SK-N-SH treated with all-trans-retinoic acid at 6 μM for 48 hours (cell line): ENCODE measurements at regions not wholly inside any gene's neighbourhood (a gene's known extent, or its start where the extent isn't known, plus 50 kb on each side); places are given as distances from the start of the nearest gene placed in this dataset.

Experiments
- ATAC-seq: fragments of 200-7000 bp; cut with Tn5 transposase; 3 replicates; pipeline ENCODE4 v1.9.1; 2020; ENCODE audit warnings: mild to moderate bottlenecking, moderate library complexity
- ARNTL ChIP-seq: fragments of 450-650 bp; formaldehyde crosslinking; IDR thresholded peaks from 2 replicates; pipeline ENCODE4 v1.5.0; 2020; ENCODE audit warnings: low read depth, mild to moderate bottlenecking, moderate library complexity, borderline replicate concordance
- BACH2 ChIP-seq: fragments of 250-450 bp; sonication (Bioruptor Pico); IDR thresholded peaks from 2 replicates; pipeline ENCODE4 v1.9.0; 2021; ENCODE audit warnings: mild to moderate bottlenecking, borderline replicate concordance
- CREB5 ChIP-seq: fragments of 250-450 bp; sonication (Bioruptor Pico); IDR thresholded peaks from 2 replicates; pipeline ENCODE4 v1.5.1; 2020; ENCODE audit warnings: low read depth, mild to moderate bottlenecking, moderate library complexity
- CSDC2 ChIP-seq: fragments of 250-450 bp; sonication (Bioruptor Pico); IDR thresholded peaks from 2 replicates; pipeline ENCODE4 v1.5.0; 2020; ENCODE audit warnings: mild to moderate bottlenecking, moderate library complexity
- ESRRG ChIP-seq: fragments of 250-450 bp; sonication (Bioruptor Pico); IDR thresholded peaks from 2 replicates; pipeline ENCODE4 v1.6.1; 2021; ENCODE audit warnings: mild to moderate bottlenecking
- ISL1 ChIP-seq: fragments of 250-450 bp; sonication (Bioruptor Pico); IDR thresholded peaks from 2 replicates; pipeline ENCODE4 v2.1.2; 2022; ENCODE audit warnings: mild to moderate bottlenecking, moderate library complexity
- OSR1 ChIP-seq: fragments of 250-450 bp; sonication (Bioruptor Pico); IDR thresholded peaks from 2 replicates; pipeline ENCODE4 v1.8.0; 2022; ENCODE audit warnings: moderate library complexity, mild to moderate bottlenecking, inconsistent platforms
- PATZ1 ChIP-seq: fragments of 250-450 bp; sonication (Bioruptor Pico); IDR thresholded peaks from 2 replicates; pipeline ENCODE4 v1.8.0; 2020; ENCODE audit warnings: mild to moderate bottlenecking, moderate library complexity, borderline replicate concordance
- POU6F1 ChIP-seq: fragments of 250-450 bp; sonication (Bioruptor Pico); IDR thresholded peaks from 2 replicates; pipeline ENCODE4 v1.8.0; 2021; ENCODE audit warnings: low read depth, mild to moderate bottlenecking, moderate library complexity, borderline replicate concordance
- PPARA ChIP-seq: fragments of 250-450 bp; sonication (Bioruptor Pico); IDR thresholded peaks from 2 replicates; pipeline ENCODE4 v1.5.0; 2020; ENCODE audit warnings: mild to moderate bottlenecking, borderline replicate concordance
- RARB ChIP-seq: fragments of 250-450 bp; sonication (Bioruptor Pico); IDR thresholded peaks from 2 replicates; pipeline ENCODE4 v1.8.0; 2021; ENCODE audit warnings: mild to moderate bottlenecking, moderate library complexity
- SNAI2 ChIP-seq: fragments of 250-450 bp; sonication (Bioruptor Pico); IDR thresholded peaks from 2 replicates; pipeline ENCODE4 v1.5.0; 2020; ENCODE audit warnings: mild to moderate bottlenecking, moderate library complexity
- TCF4 ChIP-seq: fragments of 250-450 bp; sonication (Bioruptor Pico); IDR thresholded peaks from 2 replicates; pipeline ENCODE4 v1.8.0; 2021; ENCODE audit warnings: mild to moderate bottlenecking, moderate library complexity, borderline replicate concordance
- TOX ChIP-seq: fragments of 250-450 bp; sonication (Bioruptor Pico); IDR thresholded peaks from 2 replicates; pipeline ENCODE4 v1.8.0; 2021; ENCODE audit warnings: mild to moderate bottlenecking, moderate library complexity, borderline replicate concordance
- TSHZ2 ChIP-seq: fragments of 250-450 bp; sonication (Bioruptor Pico); IDR thresholded peaks from 2 replicates; pipeline ENCODE4 v1.5.0; 2020; ENCODE audit warnings: mild to moderate bottlenecking, moderate library complexity
- ZFP3 ChIP-seq: fragments of 250-450 bp; sonication (Bioruptor Pico); IDR thresholded peaks from 2 replicates; pipeline ENCODE4 v1.5.0; 2020; ENCODE audit warnings: mild to moderate bottlenecking, moderate library complexity
- ZFP30 ChIP-seq: fragments of 450-650 bp; formaldehyde crosslinking; IDR thresholded peaks from 2 replicates; pipeline ENCODE4 v1.5.0; 2022; ENCODE audit warnings: mild to moderate bottlenecking, moderate library complexity
- ZNF8 ChIP-seq: fragments of 450-650 bp; formaldehyde crosslinking; IDR thresholded peaks from 2 replicates; pipeline ENCODE4 v1.5.0; 2020; ENCODE audit warnings: mild to moderate bottlenecking, moderate library complexity

- TF ChIP-seq POU6F1 (CRISPR knock-in tag), result no peak
Measured at GRCh38 chr17:5644065-5644464, 59.8 kb upstream of the NLRP1 start (continued).

GRCh38 chr17:5651348-5651747, 67.0 kb upstream of the NLRP1 start:
- no peak for ATAC-seq
- no peak for TF ChIP-seq CSDC2 (CRISPR knock-in tag)
- TF ChIP-seq ISL1, result no peak
- no peak for TF ChIP-seq ARNTL (CRISPR knock-in tag)
- no peak for TF ChIP-seq ZFP30 (CRISPR knock-in tag)
- no peak for TF ChIP-seq TSHZ2 (CRISPR knock-in tag)
- TF ChIP-seq RARB (CRISPR knock-in tag), result no peak
- TF ChIP-seq ZNF8 (CRISPR knock-in tag), result no peak
- no peak for TF ChIP-seq CREB5 (CRISPR knock-in tag)
- no peak for TF ChIP-seq PATZ1 (CRISPR knock-in tag)
- TF ChIP-seq PPARA (CRISPR knock-in tag), result no peak

- ATAC-seq, result no peak
- TF ChIP-seq CSDC2 (CRISPR knock-in tag), result no peak
- TF ChIP-seq ISL1, result no peak
- TF ChIP-seq BACH2, result no peak
- TF ChIP-seq SNAI2 (CRISPR knock-in tag), result no peak
- TF ChIP-seq, all 23 proteins: peak for 0
Measured at GRCh38 chr17:5661491-5662125, 77.3 kb upstream of the NLRP1 start.

GRCh38 chr17:5662409-5663085, 78.2 kb upstream of the NLRP1 start:
- no peak for ATAC-seq
- TF ChIP-seq TCF4 (CRISPR knock-in tag) (no peak), ZFP30 (CRISPR knock-in tag) (no peak), RARB (CRISPR knock-in tag) (no peak), TOX (CRISPR knock-in tag) (no peak), PATZ1 (CRISPR knock-in tag) (no peak), POU6F1 (CRISPR knock-in tag) (no peak), OSR1 (CRISPR knock-in tag) (no peak), ZFP3 (CRISPR knock-in tag) (no peak), CREB5 (CRISPR knock-in tag) (no peak), TSHZ2 (CRISPR knock-in tag) (no peak), ESRRG (CRISPR knock-in tag) (no peak), PPARA (CRISPR knock-in tag) (no peak), ARNTL (CRISPR knock-in tag) (no peak)
